DMS153 treated with DMSO at 0.1 percent for 48 hours (cell line): ENCODE measurements at regions not wholly inside any gene's neighbourhood (a gene's known extent, or its start where the extent isn't known, plus 50 kb on each side); places are given as distances from the start of the nearest gene placed in this dataset.

Source experiments
- DNase-seq: peaks from one replicate; lab custom pipeline; 2025; ENCODE audit not compliant: unreplicated experiment; lab: John Stamatoyannopoulos, UW

DNA sequence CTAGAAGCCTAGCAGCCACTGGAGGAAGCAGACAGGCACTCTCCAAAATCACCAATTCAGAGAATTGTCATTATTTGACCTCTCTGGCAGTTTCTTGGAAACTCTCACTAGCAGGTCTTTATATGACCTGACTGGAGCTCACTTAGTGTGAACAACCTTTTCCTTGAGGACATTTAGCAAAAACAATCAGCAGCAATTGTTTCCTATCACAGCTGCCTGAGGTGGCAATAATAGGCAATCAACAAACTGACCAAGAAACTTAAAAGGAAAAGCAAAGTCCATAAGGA lies 162.4 kb upstream of the STT3B start:
- no peak for DNase-seq

DNA sequence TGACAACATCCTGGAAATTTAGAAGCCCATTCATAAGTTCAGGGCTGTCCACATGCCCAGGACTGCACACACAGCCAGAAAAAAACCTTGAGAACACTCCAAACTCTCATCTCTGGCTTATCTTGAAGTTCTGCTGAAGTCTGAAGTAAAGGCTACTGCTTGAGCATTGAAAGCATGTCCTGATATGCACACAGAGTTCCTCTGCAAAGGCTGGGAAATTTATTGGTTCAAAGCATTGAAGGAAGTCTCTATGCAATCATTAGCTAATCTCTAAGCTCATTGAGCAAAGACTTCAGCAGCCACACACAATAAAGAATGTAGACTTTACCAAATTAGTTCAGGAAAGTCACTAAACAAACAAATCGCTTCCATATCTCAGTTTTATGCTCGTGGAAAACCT lies 162.0 kb upstream of the STT3B start:
- no peak for DNase-seq

DNA sequence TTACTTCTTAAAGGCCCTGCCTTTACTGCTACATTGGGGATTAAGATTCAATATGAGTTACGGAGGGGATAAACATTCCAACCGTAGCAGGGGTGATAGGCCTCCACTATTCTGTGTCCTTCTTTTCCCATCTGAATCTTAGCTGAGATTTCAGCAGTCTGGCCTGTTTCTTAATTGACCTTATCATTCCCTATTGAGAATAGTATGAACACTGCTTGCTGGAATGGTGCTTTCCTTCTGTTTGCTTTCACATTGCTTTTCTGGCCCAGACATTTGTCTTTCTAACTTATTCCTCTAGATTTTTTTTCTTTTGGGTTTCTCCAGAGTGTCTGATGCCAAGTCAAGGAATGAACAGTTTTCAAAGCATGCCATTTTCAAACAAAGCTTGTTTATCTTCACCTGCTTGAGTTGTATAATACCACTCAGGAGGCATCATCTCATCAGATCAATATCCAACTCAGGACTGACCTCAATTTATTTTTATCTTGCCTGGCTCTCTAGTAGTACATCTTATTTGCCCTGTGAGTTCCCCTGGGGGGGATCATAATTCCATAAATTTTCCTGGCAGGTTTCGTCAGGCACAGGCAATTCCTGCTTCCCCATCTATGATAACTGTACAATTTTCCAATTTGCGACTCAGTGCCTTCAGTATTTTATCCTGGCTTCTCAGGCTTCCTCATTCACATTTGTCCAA lies 161.1 kb upstream of the STT3B start:
- DNase-seq, result no peak

DNA sequence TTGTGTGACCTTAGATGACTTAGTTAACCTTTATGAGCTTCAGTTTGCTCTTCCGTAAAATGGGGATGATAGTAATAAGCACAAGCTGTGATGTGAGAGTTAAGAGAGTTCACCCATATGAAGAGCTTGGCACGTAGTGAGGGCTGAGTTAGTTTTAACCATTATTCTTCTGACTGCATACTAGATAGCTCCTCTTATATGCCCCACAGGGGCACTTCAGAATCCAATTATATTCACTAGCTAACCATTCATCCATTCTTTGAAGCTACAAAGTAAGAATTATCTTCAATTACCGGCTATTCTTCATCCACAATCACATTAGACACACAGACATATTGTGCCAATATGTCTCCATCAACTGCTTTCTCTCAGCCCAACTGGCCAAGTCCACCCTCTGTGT lies 159.0 kb upstream of the STT3B start:
- DNase-seq, result no peak

DNA sequence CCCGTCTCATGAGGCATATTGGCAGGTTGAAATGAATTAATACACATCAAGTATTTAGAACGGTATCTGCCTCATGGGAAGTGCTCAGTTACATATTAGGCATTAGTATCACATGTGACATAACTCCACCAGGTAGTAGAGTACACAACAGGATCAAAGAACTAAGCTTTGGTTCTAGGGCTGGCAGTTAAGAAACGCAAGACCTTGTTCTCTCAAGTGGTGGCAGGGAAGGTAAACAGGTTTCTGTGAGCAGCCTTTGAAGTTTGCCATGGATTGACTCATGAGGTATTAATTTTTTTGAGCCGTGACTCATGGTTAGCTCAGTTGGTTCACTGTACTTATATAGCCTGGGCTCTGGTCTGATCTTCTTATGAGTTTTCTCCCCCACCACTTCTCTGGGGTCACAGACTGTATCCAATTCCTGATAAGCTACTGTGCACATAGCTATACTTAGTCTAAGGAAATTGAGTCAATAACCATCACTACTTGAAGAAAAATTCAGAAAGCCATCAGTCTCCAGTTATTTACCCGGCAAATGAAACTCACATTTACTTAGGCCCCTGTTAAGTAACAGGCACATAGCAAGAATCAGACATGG lies 155.6 kb upstream of the STT3B start:
- DNase-seq, result no peak

DNA sequence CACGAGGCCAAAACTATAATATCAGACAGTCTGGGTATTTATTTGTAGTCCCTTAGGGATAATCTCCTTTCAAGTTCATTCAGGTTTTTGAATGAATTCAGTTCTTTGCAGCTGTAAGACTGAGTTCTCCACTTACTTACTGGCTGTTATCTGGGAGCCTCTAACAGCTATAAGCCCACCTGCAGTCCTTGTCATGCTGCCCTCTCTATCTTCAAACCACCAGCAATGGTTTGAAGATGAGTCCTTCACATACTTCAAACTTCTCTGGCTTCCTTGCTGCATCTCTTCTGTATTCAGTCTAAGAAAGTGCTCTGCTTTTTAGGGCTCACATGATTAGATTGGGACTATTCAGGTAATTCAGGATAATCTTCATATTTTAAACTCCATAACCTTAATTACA lies 154.5 kb upstream of the STT3B start:
- DNase-seq, result no peak

DNA sequence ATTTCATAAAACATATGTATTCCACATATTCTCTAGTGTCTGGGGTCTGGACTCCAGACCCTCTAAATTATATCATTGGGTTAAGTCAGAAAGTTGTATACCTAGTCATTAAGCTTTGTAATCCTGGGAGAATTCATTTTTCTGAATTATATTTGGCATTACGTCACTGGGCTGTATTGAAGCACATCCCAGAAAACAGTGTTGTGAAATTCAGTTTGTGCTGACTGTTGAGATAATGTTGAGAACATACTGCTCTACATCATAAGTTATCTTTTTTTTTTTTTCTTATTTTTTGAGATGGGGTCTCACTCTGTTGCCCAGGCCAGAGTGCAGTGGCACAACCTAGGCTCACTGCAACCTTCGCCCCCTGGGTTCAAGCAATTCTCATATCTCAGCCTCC lies 153.1 kb upstream of the STT3B start:
- no peak for DNase-seq

DNA sequence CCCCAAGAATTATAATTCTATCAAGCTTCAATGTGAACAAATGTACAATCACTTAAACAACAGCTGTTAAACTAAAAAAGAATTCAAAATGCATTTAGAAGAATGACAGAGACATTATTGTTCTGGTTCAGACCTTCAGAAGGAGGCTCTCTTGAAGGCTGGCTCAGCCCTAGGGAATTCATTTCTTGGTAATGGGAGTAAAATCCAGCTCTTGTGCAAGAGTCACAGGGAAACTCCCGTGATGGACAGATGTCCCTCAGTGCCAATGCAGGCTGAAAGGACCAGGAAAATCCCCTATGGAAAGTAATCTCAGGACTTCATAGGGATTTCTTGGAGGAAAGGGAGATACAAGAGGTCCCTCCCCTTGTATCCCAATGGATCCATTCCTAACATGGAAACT lies 149.9 kb upstream of the STT3B start:
- DNase-seq, result no peak

DNA sequence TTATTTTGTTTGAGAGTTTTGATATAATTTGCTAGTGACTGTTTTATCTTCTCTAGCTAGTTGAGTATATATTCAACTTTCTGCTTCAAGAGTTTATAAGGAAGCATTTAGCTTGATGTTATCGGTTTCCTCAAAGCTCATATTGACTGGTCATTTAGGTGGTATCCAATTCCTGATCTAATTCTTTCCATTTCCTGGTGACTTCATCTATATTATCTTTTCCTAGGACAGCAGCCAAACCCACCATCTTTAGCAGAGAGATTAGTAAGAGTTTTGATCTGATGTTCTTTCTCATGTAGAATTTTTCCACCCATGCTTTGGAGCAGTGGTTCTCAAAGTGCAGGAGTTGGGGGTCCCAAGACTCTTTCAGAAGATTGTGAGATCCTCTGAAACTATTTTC lies 148.6 kb upstream of the STT3B start:
- no peak for DNase-seq

DNA sequence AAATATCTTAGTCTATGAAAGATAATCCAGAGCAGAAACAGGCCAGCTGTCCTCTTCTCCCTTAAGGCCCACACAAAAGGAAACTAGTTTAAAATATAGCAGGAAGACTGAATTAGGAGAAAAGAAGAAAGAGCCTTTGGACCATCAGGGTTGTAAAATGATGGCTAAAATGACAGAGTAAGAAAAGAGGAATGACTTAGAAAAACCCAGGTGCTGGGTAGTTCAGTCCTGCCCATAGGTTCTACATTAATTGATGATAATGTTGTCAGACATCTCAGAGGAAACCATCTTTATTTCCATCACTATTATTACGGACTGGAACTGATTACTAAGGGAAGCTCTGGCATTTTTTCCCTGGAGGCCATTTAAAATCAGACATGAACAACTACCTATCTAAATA lies 142.8 kb upstream of the STT3B start:
- DNase-seq, result no peak

DNA sequence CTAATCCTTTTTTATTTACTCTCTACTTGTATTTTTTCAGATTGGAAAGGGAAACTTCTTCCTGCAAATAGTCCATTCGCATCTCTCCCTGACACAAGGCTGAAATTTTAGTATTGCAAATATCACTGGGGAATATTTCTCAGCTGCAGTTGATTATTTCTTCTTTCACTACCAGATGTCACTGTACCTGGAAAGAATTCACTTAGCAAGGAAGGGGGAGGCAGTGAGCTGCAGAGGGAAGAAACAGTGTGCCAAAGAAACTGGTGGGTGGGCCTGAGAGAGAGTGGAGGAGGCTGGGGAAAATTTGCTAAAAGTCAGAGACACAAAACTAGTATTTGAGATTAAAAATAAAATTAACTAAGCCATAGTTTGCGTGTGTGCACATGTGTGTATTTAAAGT lies 142.3 kb upstream of the STT3B start:
- DNase-seq, result no peak

DNA sequence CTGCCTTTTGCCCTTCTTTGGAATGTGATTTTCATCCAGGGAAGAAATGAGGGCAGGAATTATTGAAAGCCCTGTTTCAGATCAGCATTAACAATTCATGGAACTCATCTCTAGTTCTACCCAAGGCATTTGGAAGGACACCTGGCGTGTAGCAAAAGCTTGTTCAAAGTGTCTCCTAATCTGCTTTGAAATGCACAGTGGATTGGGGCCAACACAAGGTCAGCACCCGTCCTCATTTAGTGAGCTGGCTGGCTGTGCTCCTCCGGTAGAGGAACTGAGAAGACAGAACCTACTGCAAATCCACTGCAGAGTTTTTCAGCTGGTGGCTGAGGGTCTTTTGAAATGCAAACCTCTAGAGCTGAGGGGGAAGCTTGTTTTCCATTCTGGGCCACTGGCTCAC lies 141.6 kb upstream of the STT3B start:
- DNase-seq, result no peak

DNA sequence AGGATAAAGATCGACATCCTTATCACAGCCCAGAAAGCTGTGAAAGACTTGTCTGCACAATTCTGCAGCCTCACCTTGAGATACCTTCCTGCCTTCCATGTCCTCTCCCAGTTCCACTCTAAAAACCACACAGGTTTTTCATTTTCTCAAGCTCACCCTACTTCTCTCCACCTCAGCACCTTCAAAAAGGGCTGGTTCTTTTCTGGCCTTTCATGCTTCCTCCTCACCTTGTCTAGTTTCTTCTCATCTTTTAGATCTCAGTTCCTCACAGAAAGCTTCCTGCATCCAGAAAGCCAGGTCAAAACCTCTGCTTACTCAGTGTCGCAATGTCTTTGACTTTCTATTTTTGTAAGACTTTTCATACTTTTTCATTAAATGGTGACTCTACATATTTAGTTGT lies 140.2 kb upstream of the STT3B start:
- no peak for DNase-seq

DNA sequence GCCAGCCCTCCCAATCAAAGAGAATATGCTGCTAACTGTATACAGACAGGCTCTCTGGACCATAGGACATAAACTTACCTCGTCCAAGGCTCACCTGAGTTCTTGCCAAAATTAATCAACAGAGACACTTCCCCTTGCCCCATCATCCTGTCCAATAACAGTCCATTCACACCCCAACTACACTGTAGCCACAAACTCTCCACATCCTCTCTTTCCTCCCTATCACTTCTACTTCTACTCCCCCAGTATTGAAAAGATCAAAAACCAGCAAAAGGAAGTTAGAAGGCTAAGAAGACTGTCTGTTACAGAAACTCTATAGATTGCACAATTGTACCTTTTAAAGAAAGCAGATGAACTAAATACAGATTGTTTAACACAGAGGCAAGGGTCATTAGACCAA lies 133.5 kb upstream of the STT3B start:
- no peak for DNase-seq

DNA sequence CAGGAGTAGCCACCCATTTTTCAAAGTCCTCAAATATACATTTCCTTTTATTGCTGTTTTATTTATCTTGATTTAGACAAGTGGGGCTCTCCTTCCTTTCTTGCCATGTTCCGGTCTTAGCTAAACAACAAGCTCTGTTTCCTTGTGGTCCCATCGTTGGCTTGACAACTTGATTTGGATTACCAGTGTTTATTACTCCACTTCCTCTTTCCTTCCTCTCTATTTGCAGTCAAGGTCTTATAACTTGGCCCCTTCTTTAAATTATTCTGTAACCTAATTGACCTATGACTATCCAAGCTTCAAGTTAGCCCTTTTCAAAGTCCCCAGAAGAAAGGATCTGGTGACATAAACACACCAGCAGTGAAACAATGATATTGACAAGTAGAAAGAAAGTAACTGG lies 130.6 kb upstream of the STT3B start:
- DNase-seq, result no peak

DNA sequence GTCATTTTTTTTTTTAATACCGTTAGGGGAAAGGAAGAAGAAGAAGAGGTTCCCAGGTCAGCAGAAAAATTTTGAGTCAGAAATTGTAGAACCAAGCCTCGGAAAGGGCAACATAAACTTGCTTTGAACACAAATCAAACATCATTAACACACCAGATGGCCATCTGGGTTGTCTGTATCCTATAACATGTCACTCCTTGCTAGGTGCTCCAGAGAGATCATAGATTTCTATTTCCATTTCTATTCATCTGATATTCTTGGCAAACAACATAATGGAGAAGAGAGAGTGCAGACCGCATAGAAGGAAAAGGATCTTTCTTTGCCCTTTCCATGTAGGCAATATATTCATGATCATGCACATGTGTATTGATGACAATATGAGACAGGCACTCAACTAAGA lies 129.5 kb upstream of the STT3B start:
- DNase-seq, result no peak

DNA sequence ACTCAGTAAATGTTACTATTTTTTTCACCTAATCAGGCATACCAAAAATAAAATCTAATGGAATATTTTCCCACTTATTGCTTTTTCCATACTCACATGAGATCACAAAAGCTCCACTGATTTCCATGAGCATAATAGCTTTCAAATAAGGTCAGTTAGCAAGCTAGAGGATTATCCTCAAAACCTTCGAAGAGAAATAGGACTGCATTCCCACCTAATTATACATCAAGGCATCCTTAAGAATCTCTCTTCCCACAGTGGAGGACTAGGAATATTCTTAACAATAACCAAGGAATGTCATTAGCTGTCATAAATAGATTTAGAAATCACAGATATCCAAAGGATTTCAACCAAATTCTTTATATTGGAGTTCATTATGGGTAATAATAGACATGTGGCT lies 127.9 kb upstream of the STT3B start:
- no peak for DNase-seq

DNA sequence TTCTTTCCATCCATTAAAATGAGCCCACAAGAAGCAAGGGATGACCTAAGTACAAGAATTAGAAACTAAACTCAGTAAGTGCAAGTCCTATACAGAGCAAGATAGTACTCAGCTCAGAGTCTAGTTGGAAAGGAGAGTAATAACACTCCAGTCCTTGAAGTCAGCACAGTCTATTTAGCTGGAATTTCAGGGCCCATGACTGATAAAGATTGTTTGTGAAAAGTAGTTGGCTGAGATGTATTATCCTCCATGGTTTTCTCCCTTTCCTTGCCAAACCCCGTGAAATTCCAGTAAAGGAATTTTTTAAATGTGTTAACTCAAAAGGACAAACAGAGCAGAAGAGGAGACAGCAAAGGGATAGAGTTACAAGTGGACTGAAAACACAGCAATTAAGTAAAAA lies 127.2 kb upstream of the STT3B start:
- no peak for DNase-seq

DNA sequence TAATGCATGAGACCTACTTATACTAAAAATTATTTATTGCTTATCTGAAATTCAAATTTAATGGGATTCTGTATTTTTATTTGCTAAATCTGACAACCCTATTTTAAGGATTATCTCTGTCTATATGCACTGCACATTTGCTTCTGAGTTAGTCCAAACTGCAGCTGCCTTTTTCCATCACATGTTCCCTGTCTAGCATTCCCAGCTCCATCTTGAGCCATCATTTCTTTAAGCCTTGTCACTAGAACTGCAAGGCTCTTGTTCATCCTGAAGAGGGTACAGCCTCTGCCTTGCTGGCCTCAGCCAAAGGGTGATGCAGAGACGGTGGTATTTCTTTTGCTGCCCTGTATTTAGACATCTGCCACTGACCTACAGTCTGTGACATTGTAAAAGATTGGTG lies 125.8 kb upstream of the STT3B start:
- no peak for DNase-seq

DNA sequence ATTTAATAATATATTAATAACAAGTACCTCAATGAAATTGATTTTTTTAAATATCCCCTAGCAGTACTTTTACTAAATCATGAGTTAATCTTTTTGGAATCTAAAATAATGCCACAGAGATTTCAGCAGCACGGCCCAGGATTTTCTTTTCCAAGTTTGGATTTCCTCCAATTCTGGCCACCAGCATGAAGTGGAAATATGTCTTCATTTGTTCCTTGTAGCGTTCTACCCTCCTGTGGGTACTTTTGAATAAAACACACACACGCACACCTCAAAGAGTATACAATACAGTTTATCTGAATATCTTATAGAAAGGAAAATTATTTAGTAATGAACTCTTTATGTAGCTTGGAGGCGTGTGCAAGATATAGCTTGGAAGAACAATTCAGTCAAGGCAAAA lies 125.1 kb upstream of the STT3B start:
- DNase-seq, result no peak

DNA sequence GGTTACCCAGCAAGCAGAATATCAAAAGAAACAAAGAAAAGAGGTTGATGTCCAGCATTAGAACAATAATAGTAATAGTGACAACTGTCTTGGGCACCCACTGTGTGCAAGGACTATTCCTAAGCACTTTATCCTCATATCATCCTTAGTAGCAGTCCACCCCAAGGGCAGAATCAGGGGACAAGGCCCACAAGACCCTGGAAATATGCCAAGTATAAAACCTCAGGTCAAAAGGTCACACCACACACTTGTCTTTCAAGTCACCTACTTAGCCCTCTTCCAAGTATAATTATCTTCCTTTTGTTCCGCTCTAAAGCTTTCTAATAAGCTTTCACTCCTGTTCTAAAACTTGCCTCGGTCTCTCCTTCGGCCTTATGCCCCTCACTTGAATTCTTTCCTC lies 124.0 kb upstream of the STT3B start:
- no peak for DNase-seq

DNA sequence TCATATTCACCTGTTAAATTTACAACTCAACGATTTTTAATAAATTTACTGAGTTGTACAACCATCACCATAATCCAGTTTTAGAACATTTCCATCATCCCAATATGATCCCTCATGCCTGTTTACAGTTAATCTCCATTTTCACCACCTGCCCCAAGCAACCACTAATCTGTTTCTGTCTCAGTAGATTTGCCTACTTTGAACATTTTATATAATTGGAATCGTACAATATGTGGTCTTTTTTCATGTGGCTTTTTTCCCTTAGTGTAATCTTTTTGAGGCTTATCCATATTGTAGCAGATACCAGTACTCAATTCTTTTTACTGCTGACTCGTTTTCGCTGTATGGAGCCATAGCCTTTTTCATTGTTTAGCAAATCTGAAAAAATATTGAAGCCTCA lies 123.3 kb upstream of the STT3B start:
- DNase-seq, result no peak

DNA sequence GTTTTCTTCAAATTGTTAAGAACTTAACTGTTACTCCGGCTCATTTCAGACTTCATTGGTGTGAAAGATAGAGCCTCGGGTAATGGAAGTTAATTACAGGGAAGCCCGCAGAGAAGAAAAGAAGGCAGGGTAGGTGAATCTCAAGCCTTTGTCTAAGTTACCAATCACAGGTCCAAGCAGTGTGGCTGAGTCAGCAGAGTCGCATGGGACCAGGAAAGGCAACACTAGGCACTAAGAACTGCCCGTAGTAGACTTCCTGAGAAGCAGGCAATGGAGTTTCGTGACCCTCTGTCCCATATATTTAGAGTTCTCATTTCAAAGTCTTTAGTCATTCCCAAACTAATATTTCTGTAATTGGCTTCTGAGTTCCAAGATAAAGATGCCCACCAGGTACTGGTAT lies 122.9 kb upstream of the STT3B start:
- DNase-seq, result no peak

DNA sequence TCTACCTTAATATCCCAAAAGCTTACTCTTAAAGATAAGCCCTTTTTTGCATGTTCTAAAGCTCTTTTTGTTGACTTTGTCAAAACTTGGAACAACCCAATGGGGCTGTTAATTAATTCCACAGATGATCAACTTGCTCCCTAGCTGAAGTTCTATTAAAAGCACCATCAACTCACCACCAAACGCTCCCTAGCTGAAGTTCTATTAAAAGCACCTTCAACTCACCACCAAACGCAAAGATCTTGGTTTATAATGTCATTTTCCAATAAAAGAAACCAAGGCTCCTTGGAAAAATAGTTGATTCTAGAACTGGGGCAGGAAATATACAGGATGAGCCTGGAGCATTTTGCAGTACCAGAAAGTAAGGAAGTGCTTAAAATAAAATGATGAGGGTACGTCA lies 122.3 kb upstream of the STT3B start:
- no peak for DNase-seq
